ENCODE measurements at regions not wholly inside any gene's neighbourhood (a gene's known extent, or its start where the extent isn't known, plus 50 kb on each side); places are given as distances from the start of the nearest gene placed in this dataset.

DNA sequence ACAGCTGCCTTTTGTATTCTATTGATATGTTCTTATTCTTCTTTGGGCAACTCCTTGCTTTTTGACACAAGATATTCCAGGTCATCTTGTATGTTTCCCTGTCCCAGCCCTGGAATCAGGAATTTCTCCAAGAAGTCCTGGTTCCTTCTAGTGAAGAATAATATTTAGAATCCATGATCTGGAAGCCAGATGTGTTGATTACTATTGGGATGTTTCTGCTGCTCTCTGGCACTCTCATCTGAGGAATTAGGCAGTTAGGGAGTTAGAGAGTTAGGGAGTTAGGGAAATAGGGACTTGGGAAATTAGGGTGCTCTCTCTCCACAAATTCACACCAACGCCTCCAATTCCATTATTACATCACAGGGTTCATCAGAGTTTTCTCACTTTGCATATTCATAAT lies 191.2 kb downstream of the ZNF330 start:
- TF ChIP-seq CTCF (conservative IDR thresholded peaks at IDR 0.05; ENCODE audit: low read depth, low read length), result no peak
- no peak for TF ChIP-seq EZH2 (IDR thresholded peaks at IDR 0.05; ENCODE audit: borderline replicate concordance, low read depth, low read length, poor library complexity, severe bottlenecking)

Measured in A673 (cell line).